ENCODE measurements at regions not wholly inside any gene's neighbourhood (a gene's known extent, or its start where the extent isn't known, plus 50 kb on each side); places are given as distances from the start of the nearest gene placed in this dataset.

DNA sequence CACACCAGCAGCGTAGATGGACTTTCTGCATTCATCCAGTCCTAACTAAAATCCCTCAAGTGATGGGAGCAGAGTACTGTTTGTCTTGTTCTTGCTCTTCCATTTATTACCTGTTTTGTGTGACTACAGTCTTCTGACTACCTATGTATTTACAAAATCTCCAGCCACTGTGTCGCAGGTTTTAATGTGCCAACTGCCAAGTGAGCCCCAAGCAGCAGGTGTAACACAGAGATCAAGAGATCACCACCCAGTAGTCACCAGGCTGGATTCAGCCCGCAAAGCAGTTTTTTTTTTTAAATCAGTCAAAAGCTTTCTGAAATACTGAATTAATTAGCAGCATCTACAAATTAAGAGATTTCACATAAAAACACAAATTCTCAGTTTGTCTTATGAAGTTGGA is 724.1 kb upstream of the USP15 start:
- TF ChIP-seq, protein P1, sequence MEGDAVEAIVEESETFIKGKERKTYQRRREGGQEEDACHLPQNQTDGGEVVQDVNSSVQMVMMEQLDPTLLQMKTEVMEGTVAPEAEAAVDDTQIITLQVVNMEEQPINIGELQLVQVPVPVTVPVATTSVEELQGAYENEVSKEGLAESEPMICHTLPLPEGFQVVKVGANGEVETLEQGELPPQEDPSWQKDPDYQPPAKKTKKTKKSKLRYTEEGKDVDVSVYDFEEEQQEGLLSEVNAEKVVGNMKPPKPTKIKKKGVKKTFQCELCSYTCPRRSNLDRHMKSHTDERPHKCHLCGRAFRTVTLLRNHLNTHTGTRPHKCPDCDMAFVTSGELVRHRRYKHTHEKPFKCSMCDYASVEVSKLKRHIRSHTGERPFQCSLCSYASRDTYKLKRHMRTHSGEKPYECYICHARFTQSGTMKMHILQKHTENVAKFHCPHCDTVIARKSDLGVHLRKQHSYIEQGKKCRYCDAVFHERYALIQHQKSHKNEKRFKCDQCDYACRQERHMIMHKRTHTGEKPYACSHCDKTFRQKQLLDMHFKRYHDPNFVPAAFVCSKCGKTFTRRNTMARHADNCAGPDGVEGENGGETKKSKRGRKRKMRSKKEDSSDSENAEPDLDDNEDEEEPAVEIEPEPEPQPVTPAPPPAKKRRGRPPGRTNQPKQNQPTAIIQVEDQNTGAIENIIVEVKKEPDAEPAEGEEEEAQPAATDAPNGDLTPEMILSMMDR (IDR thresholded peaks at IDR 0.05) = no peak
- no peak for TF ChIP-seq POLR2A (IDR thresholded peaks at IDR 0.05)
